ENCODE measurements at regions not wholly inside any gene's neighbourhood (a gene's known extent, or its start where the extent isn't known, plus 50 kb on each side); places are given as distances from the start of the nearest gene placed in this dataset.

DNA sequence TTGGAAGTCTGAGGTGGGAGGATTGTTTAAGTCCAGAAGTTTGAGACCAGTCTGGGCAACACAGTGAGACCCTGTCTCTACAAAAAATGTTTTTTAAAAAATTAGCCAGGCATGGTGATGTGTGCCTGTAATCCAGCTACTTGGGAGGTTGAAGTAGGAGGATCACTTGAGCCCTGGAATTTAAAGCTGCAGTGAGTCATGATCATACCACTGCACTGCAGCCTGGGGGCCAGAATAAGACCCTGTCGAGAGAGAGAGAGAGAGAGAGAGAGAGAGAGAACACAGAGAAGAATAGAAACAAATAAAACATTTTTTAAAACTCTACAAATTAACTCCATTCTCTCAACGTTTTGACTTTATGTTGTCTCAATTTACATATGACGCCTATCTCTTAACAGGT lies 111.8 kb downstream of the BARX1 start:
- no peak for DNase-seq
- in situ Hi-C loops (cut with MboI; ENCODE audit: low pct_unique_long_range_greater_than_20kb, low sequenced_read_pairs), result no loop called here

DNA sequence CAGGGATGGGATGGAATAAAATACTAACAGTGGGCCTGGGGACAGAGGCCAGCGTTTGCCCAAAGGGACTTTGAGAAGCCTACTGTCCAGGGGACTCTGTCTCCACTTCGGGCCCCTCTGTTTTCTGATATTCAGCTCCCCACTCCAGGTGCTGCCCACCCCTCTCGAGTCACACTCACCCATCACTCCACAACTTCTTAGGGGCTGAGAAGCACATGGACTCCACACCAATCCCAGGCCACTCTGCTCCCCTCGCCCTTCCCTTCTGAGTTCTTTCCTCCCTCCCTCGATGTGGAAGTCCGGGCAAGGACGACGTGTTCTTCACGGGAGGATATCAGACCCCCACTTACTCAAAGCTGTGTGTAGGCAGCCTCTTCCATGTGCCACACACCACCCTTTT lies 124.5 kb downstream of the BARX1 start:
- in situ Hi-C loops (cut with MboI; ENCODE audit: low pct_unique_long_range_greater_than_20kb, low sequenced_read_pairs), result no loop called here
- no peak for DNase-seq

DNA sequence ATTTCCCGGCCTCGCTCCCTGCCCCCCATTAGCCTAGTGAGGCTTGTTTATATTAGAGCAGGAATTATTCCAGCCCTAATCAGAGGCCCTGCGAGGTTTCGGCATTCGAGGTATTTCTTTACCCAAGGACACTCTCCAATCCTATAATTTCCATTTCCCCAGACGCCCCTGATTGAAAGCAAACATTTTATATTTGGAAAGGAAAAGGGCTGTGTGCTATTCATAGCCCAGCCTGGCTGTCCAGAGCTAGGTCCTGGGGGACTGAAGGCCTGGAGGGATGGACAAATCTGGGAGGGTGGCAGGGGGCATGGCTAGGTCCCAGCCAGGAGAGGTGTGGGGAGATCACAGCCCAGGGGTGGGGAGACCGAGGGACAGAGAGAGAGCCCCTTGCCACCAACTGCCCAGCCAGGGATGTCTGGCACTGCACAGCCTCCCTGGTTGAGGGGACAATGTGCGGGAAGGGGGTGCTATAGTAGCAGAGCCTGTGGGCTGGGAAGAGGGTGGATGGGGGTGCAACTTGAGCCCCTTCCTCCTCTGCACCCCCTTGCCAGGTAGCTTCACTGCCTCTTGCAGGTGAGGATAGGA lies 125.1 kb downstream of the BARX1 start:
- no peak for DNase-seq

DNA sequence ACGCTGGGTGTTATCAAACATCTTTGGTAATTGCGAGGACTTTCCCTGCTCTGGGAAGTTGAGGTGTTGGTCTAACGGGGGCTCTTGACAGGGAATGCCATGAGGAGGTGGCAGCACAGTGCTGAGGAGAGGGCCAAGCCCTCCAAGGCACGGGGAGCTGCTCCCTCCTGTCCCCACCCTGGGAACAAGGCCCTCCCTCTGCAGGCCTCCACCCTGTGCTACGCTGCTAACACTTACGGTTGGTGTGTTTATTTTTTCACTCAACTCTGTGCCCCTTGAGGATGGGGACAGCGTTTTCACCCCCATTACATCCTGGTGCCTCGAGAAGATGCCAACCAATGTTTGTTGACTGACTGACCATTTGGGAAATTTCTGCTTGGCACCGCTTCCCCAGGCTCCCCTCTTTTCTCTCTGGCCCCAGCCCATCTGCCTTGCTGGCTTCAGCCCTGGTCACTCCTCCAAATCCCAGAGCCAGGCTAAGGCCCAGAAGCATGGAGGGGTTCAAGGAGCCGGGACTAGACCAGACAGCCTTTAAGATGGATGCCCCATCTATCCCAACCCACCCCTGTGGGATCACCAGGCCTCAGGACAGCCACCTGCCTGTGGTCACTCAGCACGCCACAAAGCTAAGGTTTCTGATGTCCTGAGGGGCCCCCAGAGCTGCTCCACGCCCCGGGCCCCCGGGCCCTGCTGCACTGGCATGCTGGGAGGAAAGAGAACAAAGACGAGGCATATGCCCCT lies 125.7 kb downstream of the BARX1 start:
- in situ Hi-C loops (cut with MboI; ENCODE audit: low pct_unique_long_range_greater_than_20kb, low sequenced_read_pairs), result no loop called here
- DNase-seq, result no peak

More for the DNA sequence above, 125.1 kb downstream of the BARX1 start:
- in situ Hi-C loops (cut with MboI; ENCODE audit: low pct_unique_long_range_greater_than_20kb, low sequenced_read_pairs), result no loop called here

DNA sequence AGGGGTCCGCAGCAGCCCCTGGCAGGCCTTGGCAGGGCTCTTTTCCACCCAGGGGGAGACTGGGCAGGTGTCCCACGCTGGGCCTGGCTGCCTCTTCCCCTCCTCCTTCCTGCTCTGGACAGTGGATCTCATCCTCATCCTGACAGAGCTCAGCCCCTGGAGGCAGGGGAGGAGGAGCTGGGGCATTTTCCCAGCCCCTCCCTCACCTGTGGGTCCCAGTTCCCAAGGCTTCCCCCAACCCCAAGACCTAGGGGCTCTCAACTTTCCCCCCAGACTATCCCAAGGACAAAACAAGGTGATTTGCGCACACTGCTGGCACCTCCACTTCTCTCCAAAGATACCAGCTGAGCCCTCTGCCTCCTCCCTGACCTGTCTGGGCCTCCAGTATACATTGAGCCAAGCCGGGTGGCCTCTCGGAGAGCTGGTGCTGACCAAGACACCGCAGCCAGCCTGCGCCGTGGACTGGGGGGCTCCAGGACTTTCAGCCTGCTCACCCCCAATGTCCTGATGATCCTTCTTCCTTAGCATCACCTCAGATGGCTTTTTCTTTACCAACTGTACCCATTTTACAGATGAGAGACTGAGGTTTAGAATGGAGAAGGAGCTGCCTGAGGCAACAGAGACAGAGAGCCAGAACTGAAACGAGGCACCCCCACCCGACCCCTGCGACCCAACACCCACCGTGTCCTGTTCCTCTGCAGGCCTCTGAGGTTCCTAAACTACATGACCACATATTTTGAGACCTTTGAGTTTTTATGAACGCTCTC lies 126.6 kb downstream of the BARX1 start:
- in situ Hi-C loops (cut with MboI; ENCODE audit: low pct_unique_long_range_greater_than_20kb, low sequenced_read_pairs), result no loop called here
- no peak for DNase-seq

DNA sequence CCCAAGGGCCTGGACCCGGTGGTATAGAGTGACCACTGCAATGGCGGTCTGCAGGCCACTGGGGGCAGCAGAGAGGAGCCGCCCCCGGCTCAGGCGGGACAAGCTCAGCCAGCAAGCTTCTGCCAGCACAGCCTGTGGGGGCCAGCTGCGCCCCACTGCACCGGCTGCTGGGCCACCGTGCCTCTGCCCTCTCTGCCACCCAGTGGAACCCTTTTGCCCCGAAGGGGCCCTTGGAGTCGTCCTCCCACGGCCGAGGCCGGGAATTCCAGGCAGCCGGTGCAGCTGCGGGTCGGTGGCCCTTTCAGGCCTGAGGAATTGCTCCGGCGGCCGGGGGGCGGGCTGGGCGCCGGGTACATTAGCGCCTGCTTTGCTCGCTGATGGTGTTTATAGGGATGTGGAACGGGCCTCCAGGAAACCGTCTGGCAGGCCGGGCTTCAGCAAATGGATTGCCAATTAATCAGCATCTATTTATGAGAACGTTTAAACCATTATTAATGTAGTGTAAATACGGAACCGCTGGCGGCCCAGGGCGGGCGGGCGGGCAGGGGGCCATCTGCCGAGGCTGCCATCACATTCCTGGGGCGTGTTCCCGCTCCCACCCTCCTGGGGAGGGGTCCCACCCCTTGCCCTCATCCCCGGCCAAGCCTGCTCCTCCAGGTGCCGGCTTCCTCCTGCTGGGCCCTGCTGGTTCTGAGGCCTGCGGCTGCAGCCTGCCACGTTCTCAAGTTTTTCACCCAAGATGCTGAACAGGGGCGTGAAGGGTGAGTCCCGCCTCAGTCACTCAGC lies 127.4 kb downstream of the BARX1 start:
- DNase-seq, result peak; percentile 25
- in situ Hi-C loops (cut with MboI; ENCODE audit: low pct_unique_long_range_greater_than_20kb, low sequenced_read_pairs), result no loop called here

DNA sequence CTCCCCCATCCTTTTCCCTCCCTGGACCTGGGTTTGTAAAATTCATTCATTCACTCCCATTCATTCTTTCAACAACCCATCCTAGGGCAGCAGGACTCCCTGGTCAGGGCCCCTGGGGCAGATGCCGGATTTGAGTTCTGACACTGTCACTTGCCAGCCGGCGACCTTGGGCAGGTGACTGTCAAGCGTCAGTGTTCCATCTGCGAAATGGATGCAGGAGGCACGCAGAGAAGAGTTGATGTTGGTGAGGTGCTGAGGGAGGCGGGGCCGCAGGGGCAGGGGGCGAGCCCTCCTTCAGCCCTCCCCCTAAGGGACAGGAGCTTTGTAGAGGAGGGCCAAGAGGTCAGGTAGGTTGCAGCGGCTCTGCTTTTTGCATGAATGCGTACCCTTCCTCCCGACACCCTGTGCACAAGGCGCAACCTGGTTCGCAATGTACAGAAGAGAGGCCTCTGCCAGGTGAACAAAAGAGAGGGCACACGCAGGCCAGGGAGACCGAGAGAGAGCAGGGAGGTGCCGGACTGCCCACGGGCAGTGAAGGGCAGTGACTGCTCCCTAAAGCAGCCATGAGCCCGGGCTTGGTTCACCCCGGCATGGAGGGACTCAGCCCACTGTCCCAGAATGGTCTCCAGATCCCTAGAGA lies 128.1 kb downstream of the BARX1 start:
- in situ Hi-C loops (cut with MboI; ENCODE audit: low pct_unique_long_range_greater_than_20kb, low sequenced_read_pairs), result no loop called here
- no peak for DNase-seq

DNA sequence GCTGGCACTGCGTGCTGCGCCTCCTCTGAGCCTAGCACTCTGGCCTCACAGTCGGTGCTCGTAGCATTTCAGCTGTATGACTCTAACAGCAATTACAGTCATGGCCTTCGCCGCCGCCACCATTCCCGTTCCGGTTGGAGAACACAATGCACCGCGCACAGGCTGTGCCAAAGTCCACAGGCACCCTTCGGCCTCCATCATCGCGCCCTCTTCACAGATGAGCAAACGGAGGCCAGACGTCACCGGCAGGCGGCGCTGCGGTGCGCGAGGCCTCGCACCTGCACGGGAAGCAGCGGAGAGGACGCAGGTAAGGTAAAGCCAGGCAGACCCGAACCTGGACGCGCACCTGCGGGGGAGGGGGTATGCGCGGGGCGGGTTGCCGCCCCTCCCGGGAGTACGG lies 128.9 kb downstream of the BARX1 start:
- in situ Hi-C loops (cut with MboI; ENCODE audit: low pct_unique_long_range_greater_than_20kb, low sequenced_read_pairs), result no loop called here
- no peak for DNase-seq

DNA sequence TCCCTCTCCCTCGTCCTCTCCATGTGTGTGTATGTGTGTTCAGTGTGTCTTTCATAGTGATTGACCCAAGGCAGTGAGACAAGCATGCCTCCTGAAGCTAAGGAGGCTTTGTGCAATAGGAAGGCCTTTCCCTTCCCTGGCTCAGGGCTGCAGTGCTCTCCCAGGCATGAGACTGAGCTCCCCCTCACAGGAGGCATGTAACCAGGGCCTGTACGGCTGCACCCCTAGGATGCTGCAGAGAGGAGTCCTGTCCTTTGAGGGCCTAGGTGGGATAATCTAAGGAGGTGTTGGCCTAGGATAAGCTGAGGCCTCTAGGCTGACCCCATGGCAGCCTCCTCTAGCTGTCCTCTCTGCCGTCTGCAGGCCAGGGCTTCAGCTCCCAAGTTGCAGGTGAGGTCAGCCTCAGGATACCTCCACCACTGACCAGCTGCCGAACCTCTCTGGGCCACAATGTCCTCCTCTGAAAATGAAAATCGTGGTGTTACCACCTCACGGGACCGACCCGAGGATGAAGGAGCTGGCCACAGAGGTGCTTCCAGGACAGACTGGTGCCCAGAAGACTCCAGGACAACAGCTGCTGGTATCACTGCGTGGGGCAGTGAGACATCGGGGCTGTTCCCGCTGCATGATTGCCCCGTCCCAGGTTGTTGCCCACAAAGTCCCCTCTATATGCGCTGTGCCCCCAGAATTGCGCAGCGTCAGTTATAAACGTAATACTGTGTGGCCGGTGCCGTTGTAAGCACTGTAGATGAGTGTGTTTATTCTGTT lies 129.6 kb downstream of the BARX1 start:
- in situ Hi-C loops (cut with MboI; ENCODE audit: low pct_unique_long_range_greater_than_20kb, low sequenced_read_pairs), result no loop called here
- no peak for DNase-seq

DNA sequence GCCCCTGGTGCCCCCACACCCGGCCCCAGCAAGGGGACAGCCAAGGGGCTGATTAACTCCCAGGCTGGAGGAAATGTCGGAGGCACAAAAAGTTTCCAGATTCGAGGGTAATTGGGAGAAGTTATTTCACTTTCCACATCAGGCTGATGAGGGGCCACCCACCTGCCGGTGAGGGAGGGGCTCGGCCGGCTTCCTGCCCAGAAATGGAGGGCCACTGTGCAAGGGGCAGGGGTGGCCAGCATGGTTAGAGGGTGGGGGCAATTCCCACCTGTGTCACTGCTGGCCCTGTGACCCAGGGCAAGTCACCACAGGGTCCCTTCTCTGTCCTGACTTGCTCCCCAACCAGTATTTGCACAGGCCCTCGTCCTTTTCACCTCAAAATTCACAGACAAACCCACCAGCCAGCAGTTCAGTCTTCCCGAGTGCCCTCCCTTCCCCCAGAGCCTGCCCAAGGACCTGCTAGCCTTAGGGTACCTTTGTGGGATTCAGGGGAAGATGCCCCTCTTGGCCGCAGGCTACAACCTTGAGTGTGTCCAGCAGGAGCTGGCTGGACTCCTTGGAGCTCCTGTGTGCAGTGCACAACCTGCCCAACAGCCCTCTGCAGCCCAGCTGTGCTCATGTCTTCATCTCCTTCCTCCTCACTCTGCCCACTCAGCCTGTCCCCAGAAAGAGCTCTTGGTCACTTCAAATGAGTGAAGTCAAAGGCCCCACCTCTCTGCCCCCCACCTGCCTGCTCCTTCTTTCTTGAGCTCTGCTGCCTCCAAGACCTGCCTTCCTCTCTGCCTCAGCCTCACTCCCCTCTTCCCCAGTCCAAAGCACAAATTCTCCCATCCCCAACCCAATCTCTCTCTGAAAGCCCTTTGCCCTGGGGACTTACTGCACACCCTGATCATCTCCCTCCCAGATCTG lies 130.5 kb downstream of the BARX1 start:
- no peak for DNase-seq
- in situ Hi-C loops (cut with MboI; ENCODE audit: low pct_unique_long_range_greater_than_20kb, low sequenced_read_pairs), result no loop called here

DNA sequence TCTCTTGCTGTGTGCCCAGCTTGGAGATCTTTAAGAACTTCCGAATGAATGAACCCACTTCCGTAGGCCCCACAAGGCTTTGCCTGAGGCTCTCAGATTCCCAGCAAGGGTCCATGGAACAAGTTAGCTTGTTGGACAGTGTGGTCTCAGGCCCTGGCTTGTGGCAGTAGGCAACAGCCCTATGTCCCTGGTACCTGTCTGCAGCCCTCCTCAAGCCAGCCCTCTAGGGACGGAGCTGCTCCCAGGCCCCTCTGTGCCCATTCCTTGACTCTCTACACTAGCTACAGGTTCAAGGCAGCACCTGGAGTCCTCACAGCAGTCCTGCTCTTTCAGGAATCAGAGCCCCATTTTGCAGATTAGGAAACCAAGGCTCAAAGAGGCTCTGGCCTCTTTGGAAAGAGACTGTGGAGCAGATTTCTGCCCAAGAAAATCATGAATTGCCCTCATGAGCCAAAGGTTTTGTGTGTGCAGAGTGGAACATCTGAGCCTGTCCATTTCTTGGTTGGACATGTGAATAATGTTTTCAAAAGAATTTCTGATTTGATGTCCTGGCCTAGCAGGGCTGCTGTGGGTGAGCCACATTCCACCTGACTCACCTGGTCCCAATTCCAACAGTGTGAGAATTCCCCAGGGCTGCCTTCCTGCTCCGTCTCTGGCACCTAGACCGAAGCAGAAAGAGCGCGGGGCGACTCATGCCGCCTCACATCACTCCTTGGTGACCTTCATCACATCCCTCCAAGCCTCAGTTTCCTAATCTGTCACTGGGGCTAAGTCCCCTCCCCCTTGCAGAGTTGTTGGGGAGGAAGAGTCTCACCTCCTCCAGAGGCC lies 131.7 kb downstream of the BARX1 start:
- no peak for DNase-seq
- in situ Hi-C loops (cut with MboI; ENCODE audit: low pct_unique_long_range_greater_than_20kb, low sequenced_read_pairs), result no loop called here

DNA sequence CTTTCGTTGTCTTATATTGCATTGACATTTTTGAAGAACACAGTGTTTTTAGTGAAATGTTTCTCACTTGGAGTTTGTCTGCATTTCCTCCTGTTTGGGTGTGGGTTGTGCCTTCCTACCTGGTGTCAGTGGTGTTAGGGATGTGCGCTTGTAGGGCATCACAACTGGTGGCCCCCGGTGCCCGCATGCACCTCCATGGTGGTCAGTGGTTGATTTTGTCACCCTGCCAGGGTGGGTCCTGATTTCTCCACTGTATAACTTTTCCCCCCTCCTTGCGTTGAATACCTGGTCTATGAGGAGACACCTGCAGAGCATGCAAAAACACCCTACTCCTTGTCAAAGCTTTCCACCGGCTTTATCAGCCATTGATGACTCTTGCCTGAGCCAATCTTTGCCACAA lies 132.9 kb downstream of the BARX1 start:
- DNase-seq, result no peak
- in situ Hi-C loops (cut with MboI; ENCODE audit: low pct_unique_long_range_greater_than_20kb, low sequenced_read_pairs), result no loop called here

DNA sequence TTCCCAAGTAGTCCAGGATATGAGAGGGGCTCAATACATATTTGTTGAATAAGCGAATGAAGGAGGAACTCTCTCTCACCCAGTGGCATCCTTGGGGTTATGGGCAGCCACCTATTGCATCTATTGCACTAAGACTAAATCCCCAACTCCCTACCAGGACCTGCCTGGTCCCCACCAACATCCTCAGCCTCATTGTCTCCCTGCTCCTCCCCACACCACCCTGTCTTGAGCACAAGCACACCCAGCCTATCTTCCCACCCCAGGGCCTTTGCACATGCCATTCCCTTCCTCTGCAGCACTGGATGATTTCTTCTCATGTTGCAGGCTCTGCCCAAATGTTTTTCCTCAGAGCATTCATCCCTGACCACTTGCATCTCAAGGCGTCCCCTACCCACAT lies 133.8 kb downstream of the BARX1 start:
- in situ Hi-C loops (cut with MboI; ENCODE audit: low pct_unique_long_range_greater_than_20kb, low sequenced_read_pairs), result no loop called here
- no peak for DNase-seq

DNA sequence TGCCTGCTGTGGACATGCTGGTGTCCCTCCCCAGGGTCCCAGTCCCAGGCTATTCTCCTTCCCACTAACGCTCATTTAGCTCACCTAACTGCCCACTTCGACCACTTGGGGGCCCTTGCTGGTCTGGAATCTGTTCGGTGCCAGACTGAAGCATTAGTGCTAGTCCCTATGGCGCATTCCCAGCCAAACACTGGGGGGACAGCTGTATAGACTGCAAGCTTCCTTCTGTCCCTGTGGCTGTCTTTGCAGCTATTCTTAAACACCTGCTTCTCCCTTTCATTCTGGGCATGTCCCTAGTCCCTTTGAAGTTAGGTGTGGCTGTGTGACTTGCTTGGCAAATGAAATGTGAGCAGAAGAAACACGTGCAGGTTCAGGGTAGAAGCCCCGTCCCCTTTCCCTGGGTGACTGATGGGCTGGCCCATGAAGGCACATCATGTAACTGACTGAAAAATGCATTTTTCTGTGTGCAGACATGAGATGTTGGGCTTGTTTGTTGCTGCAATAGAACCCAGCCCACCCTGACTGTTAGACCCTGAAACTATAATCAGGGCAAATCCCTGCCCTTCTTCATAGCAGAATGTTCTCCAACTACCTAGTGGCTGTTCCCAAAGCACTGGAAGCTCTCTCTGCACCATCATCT lies 134.4 kb downstream of the BARX1 start:
- in situ Hi-C loops (cut with MboI; ENCODE audit: low pct_unique_long_range_greater_than_20kb, low sequenced_read_pairs), result no loop called here

DNA sequence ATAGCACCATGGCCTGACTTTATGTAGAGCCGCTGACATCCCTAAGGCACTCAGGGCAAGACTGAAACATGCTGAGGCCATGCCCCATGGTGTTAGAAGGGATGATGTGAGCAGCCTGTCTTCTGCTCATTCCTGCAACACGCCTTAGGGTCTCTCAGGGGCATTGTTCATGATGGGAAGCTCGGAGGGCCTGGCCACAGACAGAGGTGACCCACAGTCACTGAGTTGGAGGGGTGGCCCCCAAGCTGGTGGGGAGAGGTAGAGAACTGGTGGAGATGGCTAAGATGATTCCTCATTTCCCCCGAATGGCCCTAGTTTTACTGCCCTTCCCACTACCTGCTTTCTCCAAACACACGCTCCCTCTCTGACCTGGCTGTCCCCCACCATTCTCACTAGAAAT lies 135.2 kb downstream of the BARX1 start:
- in situ Hi-C loops (cut with MboI; ENCODE audit: low pct_unique_long_range_greater_than_20kb, low sequenced_read_pairs), result no loop called here
- DNase-seq, result no peak

More for the DNA sequence above, 134.4 kb downstream of the BARX1 start:
- no peak for DNase-seq

DNA sequence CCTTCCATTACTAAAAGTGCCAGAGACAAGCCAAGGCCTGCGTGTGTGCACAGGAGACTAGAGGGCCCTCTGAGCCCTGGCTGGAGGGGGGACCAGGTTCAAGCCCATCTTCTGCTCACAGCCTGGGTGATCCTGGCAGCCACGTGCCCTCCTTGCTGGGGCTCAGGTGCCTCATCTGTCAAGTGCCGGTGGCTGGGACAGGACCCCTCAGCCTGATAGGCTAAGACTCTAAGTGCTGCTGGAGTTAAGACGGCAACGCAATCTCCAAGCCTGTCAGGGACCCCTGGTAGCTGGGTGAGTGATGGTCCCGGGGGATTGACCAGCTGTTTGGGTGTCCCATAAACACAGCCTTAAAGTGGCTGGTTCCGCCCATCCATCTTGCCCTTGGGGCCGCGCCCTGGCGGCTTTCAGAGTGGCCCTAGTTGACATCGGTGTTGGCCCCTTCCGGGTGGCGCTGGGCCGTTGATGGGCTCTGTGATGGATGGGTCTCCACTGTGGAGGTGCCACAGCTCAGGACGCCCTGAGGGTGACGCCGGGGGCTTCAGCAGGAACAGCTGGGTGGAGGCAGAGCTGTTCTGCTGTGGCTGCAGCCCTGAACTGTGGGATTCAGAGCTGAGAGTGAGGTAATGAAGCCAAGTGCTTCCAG lies 136.2 kb downstream of the BARX1 start:
- no peak for DNase-seq
- in situ Hi-C loops (cut with MboI; ENCODE audit: low pct_unique_long_range_greater_than_20kb, low sequenced_read_pairs), result no loop called here
